WTC11 (cell line): ENCODE measurements at regions not wholly inside any gene's neighbourhood (a gene's known extent, or its start where the extent isn't known, plus 50 kb on each side); places are given as distances from the start of the nearest gene placed in this dataset.
"Not testable (repeated sequence)": the region's sequence is repeated elsewhere in the genome, so short reads cannot be mapped to it uniquely, and the experiment has no call there.

Experiments used
- ATAC-seq: fragments of 200-7000 bp; cut with Tn5 transposase; 2 replicates; pipeline ENCODE4 v1.10.0; 2021; ENCODE audit warnings: mild to moderate bottlenecking, moderate library complexity
- CTCF ChIA-PET: fragments of 300-600 bp; sonication (Branson Sonifier 250); formaldehyde crosslinking; loops from one replicate; lab custom pipeline; 2021; ENCODE audit warnings: antibody characterized with exemption; lab: Charles Lee
- POLR2A ChIA-PET: fragments of 350-600 bp; sonication (Branson Sonifier 250); formaldehyde crosslinking; loops from one replicate; lab custom pipeline; 2021; ENCODE audit warnings: antibody characterized with exemption; lab: Charles Lee
- DNase-seq: peaks from one replicate; pipeline ENCODE4 v3.0.0; 2021; ENCODE audit warnings: low spot score
- H3K27ac Mint-ChIP-seq: 2 replicates; pipeline ENCODE4 v1.8.0; 2021; ENCODE audit warnings: mixed read lengths
- H3K27me3 Mint-ChIP-seq: 2 replicates; pipeline ENCODE4 v1.8.0; 2021; ENCODE audit warnings: low read depth, mild to moderate bottlenecking, moderate library complexity, mixed read lengths
- H3K36me3 Mint-ChIP-seq: 2 replicates; pipeline ENCODE4 v1.8.0; 2021; ENCODE audit warnings: mixed read lengths
- H3K4me1 Mint-ChIP-seq: 2 replicates; pipeline ENCODE4 v1.8.0; 2022; ENCODE audit warnings: mixed read lengths
- H3K4me3 Mint-ChIP-seq: 2 replicates; pipeline ENCODE4 v1.8.0; 2021; ENCODE audit warnings: mild to moderate bottlenecking, moderate library complexity, mixed read lengths
- H3K9me3 Mint-ChIP-seq: 2 replicates; pipeline ENCODE4 v1.8.0; 2021; ENCODE audit warnings: mixed read lengths
- ARID4B ChIP-seq: sonication (generic); formaldehyde crosslinking; IDR thresholded peaks from 2 replicates; pipeline ENCODE4 v1.8.0; 2023; ENCODE audit warnings: missing genetic modification reagents, mild to moderate bottlenecking, borderline replicate concordance
- ATF6 ChIP-seq: sonication (generic); formaldehyde crosslinking; IDR thresholded peaks from 2 replicates; pipeline ENCODE4 v1.8.1; 2023; ENCODE audit warnings: mild to moderate bottlenecking, missing genetic modification reagents
- CDX4 ChIP-seq: fragments of 250-450 bp; sonication (Bioruptor Pico); IDR thresholded peaks from 2 replicates; pipeline ENCODE4 v1.9.0; 2021; ENCODE audit warnings: moderate library complexity, mild to moderate bottlenecking, inconsistent platforms, borderline replicate concordance
- ERG ChIP-seq: fragments of 250-450 bp; sonication (Bioruptor Pico); IDR thresholded peaks from 2 replicates; pipeline ENCODE4 v1.8.0; 2021; ENCODE audit warnings: mild to moderate bottlenecking
- IRF1 ChIP-seq: sonication (generic); formaldehyde crosslinking; IDR thresholded peaks from 2 replicates; pipeline ENCODE4 v1.8.0; 2023; ENCODE audit warnings: missing genetic modification reagents
- IRF2 ChIP-seq: sonication (generic); formaldehyde crosslinking; IDR thresholded peaks from 2 replicates; pipeline ENCODE4 v1.8.0; 2022; ENCODE audit warnings: low read depth, missing genetic modification reagents, borderline replicate concordance
- JAZF1 ChIP-seq: fragments of 250-450 bp; sonication (Bioruptor Pico); IDR thresholded peaks from 2 replicates; pipeline ENCODE4 v1.9.0; 2021; ENCODE audit warnings: moderate library complexity, mild to moderate bottlenecking, inconsistent platforms
- MAX ChIP-seq: sonication (generic); formaldehyde crosslinking; IDR thresholded peaks from 2 replicates; pipeline ENCODE4 v1.8.0; 2022; ENCODE audit warnings: mild to moderate bottlenecking, missing genetic modification reagents
- MXD4 ChIP-seq: fragments of 250-450 bp; sonication (Bioruptor Pico); IDR thresholded peaks from 2 replicates; pipeline ENCODE4 v1.8.0; 2021; ENCODE audit warnings: mild to moderate bottlenecking, moderate library complexity, borderline replicate concordance
- NR1H2 ChIP-seq: sonication (generic); formaldehyde crosslinking; IDR thresholded peaks from 2 replicates; pipeline ENCODE4 v1.9.0; 2021; ENCODE audit warnings: mild to moderate bottlenecking, moderate library complexity, missing genetic modification reagents
- SMAD4 ChIP-seq: sonication (generic); formaldehyde crosslinking; IDR thresholded peaks from 2 replicates; pipeline ENCODE4 v1.8.0; 2022; ENCODE audit warnings: mild to moderate bottlenecking, missing genetic modification reagents
- TEAD4 ChIP-seq: sonication (generic); formaldehyde crosslinking; IDR thresholded peaks from 2 replicates; pipeline ENCODE4 v1.8.0; 2022; ENCODE audit warnings: mild to moderate bottlenecking, missing genetic modification reagents
- TP53 ChIP-seq: sonication (generic); formaldehyde crosslinking; IDR thresholded peaks from 2 replicates; pipeline ENCODE4 v1.8.1; 2023; ENCODE audit warnings: mild to moderate bottlenecking, missing genetic modification reagents
- USF2 ChIP-seq: sonication (generic); formaldehyde crosslinking; IDR thresholded peaks from 2 replicates; pipeline ENCODE4 v1.8.1; 2023; ENCODE audit warnings: mild to moderate bottlenecking, missing genetic modification reagents, moderate library complexity
- ZMAT4 ChIP-seq: fragments of 250-450 bp; sonication (Bioruptor Pico); IDR thresholded peaks from 2 replicates; pipeline ENCODE4 v1.9.0; 2021; ENCODE audit warnings: mild to moderate bottlenecking
- ZNF219 ChIP-seq: sonication (generic); formaldehyde crosslinking; IDR thresholded peaks from 2 replicates; pipeline ENCODE4 v1.8.0; 2023; ENCODE audit warnings: missing genetic modification reagents, mild to moderate bottlenecking, borderline replicate concordance
- ZNF232 ChIP-seq: sonication (generic); formaldehyde crosslinking; IDR thresholded peaks from 2 replicates; pipeline ENCODE4 v1.8.0; 2022; ENCODE audit warnings: mild to moderate bottlenecking, missing genetic modification reagents
- ZNF671 ChIP-seq: fragments of 250-450 bp; sonication (Bioruptor Pico); IDR thresholded peaks from 2 replicates; pipeline ENCODE4 v1.8.0; 2021; ENCODE audit warnings: mild to moderate bottlenecking

- Mint-ChIP-seq H3K9me3 (peaks cover 5% of the 10 kb centered on the region), H3K4me3 (no peak overlapping the region), H3K27ac (no peak overlapping the region), H3K36me3 (no peaks in the 10 kb centered on the region), H3K27me3 (no peaks in the 10 kb centered on the region), H3K4me1 (no peaks in the 10 kb centered on the region)
- ATAC-seq: no peak
- DNase-seq: no peak
- ChIA-PET CTCF (no interaction called here), POLR2A (no interaction called here)
- TF ChIP-seq SMAD4 (CRISPR knock-in tag): no peak
- TF ChIP-seq IRF2 (CRISPR knock-in tag): no peak
- TF ChIP-seq ZNF232 (CRISPR knock-in tag): no peak
- TF ChIP-seq MAX (CRISPR knock-in tag): no peak
- no peak for TF ChIP-seq TEAD4 (CRISPR knock-in tag)
- no peak for TF ChIP-seq ARID4B (CRISPR knock-in tag)
- no peak for TF ChIP-seq IRF1 (CRISPR knock-in tag)
- TF ChIP-seq TP53: no peak
- TF ChIP-seq CDX4 (CRISPR knock-in tag): no peak
- TF ChIP-seq USF2: no peak
- TF ChIP-seq JAZF1 (CRISPR knock-in tag): no peak
- no peak for TF ChIP-seq ATF6 (CRISPR knock-in tag)
- no peak for TF ChIP-seq ZMAT4 (CRISPR knock-in tag)
- TF ChIP-seq ZNF671 (CRISPR knock-in tag): no peak
- TF ChIP-seq MXD4: no peak
- TF ChIP-seq ZNF219 (CRISPR knock-in tag): no peak
- no peak for TF ChIP-seq ERG (CRISPR knock-in tag)
- TF ChIP-seq NR1H2 (CRISPR knock-in tag): no peak
These were observed 58.1 kb upstream of the HSPB3 start for GRCh38 chr5:54397420-54397819.

- H3K4me3 Mint-ChIP-seq, POLR2A ChIA-PET: not testable (repeated sequence)
These were observed 62.5 kb upstream of the HSPB3 start for GRCh38 chr5:54393007-54393406.

More at GRCh38 chr5:54393007-54393406, 62.5 kb upstream of the HSPB3 start:
- ATAC-seq, CTCF ChIA-PET, H3K9me3 Mint-ChIP-seq, H3K27me3 Mint-ChIP-seq, DNase-seq, H3K4me1 Mint-ChIP-seq, H3K36me3 Mint-ChIP-seq, H3K27ac Mint-ChIP-seq: not testable (repeated sequence)
